ENCODE measurements at regions not wholly inside any gene's neighbourhood (a gene's known extent, or its start where the extent isn't known, plus 50 kb on each side); places are given as distances from the start of the nearest gene placed in this dataset.

DNA sequence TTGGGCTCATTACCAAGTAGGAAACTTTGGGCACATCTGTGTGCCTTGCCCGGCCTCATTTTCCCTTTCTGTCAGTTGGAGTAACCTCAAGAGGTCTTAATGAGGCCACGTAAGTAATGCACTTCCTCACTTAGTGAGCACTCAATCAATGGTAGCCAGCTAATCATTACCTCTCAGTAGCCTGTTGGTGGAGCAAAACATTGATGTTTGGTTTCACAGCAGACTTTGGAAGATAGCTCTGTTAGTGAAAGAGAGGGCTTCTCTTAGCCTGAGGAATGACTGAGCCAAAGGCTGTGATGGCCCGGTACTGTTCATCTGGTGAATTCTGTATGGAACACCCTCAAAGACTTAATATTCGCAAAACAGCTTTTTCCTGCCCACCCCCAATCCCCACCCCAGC is 55.9 kb upstream of the ID4 start:
- TF ChIP-seq MYC (IDR thresholded peaks at IDR 0.05; ENCODE audit: low read depth, low read length) (no peak), POLR2A (IDR thresholded peaks at IDR 0.05; ENCODE audit: low read depth, low read length) (no peak), FOS (IDR thresholded peaks at IDR 0.05; ENCODE audit: borderline replicate concordance, insufficient read depth, low read length) (no peak)
- H2AFZ ChIP-seq (ENCODE audit: low read depth, low read length): no peak overlapping the region
- FAIRE-seq: no peak
- H3K4me3 ChIP-seq (replicated peaks in 1 of 3; ENCODE audit: insufficient read depth in 1 of 3, low read depth in 1 of 3, low read length in 3 of 3): no peak overlapping the region
- no peaks in the 10 kb centered on the region for H3K9me1 ChIP-seq (replicated peaks; ENCODE audit: control insufficient read depth, extremely low read depth, insufficient read depth, low read length)
- intact Hi-C loops (cut with micrococcal nuclease): no loop called here
- dilution Hi-C loops (cut with MboI; ENCODE audit: extremely low pct_ligation_motif_present, low sequenced_read_pairs): no loop called here
- no peaks in the 10 kb centered on the region for H3K9me3 ChIP-seq (replicated peaks; ENCODE audit: control insufficient read depth, insufficient read depth, low read length)
- POLR2A ChIA-PET: no interaction called here
- CTCF ChIA-PET: no interaction called here
- H3K4me2 ChIP-seq (ENCODE audit: insufficient read depth, low read length): no peak overlapping the region
- no peaks in the 10 kb centered on the region for H4K20me1 ChIP-seq (replicated peaks; ENCODE audit: control insufficient read depth, extremely low read depth, insufficient read depth, low read length)
- H3K79me2 ChIP-seq (ENCODE audit: control insufficient read depth, insufficient read depth, low read length): no peaks in the 10 kb centered on the region
- no TSS peak for BruUV-seq (replicated peaks)
- H3K4me1 ChIP-seq (ENCODE audit: control insufficient read depth, extremely low read depth, insufficient read depth, low read length): no peaks in the 10 kb centered on the region
- no peak overlapping the region for H3K9ac ChIP-seq (replicated peaks; ENCODE audit: extremely low read depth, insufficient read depth, low read length)
- no peaks in the 10 kb centered on the region for H3K27me3 ChIP-seq (ENCODE audit: control insufficient read depth in 2 of 2, insufficient read depth in 2 of 2, low read length in 2 of 2)
- no peak overlapping the region for H3K27ac ChIP-seq (ENCODE audit: insufficient read depth, low read depth, low read length)
- DNase-seq (ENCODE audit: low read depth, low spot score): no peak
- H3K36me3 ChIP-seq (ENCODE audit: control insufficient read depth in 2 of 2, extremely low read depth in 1 of 2, insufficient read depth in 2 of 2, low read length in 2 of 2): no peaks in the 10 kb centered on the region

- no peak overlapping the region for H2AFZ ChIP-seq (ENCODE audit: low read depth, low read length)
- BruUV-seq (replicated peaks): no TSS peak
- no peaks in the 10 kb centered on the region for H3K9me1 ChIP-seq (replicated peaks; ENCODE audit: control insufficient read depth, extremely low read depth, insufficient read depth, low read length)
- no peaks in the 10 kb centered on the region for H3K27me3 ChIP-seq (ENCODE audit: control insufficient read depth in 2 of 2, insufficient read depth in 2 of 2, low read length in 2 of 2)
- H3K9ac ChIP-seq (replicated peaks; ENCODE audit: extremely low read depth, insufficient read depth, low read length): no peak overlapping the region
- H4K20me1 ChIP-seq (replicated peaks; ENCODE audit: control insufficient read depth, extremely low read depth, insufficient read depth, low read length): no peaks in the 10 kb centered on the region
- no peaks in the 10 kb centered on the region for H3K79me2 ChIP-seq (ENCODE audit: control insufficient read depth, insufficient read depth, low read length)
- ChIA-PET CTCF (no interaction called here), POLR2A (no interaction called here)
- H3K4me2 ChIP-seq (ENCODE audit: insufficient read depth, low read length): no peak overlapping the region
- no peak for TF ChIP-seq POLR2AphosphoS5 (IDR thresholded peaks at IDR 0.05; ENCODE audit: insufficient read depth, low read depth, low read length)
- no peak for TF ChIP-seq MAX (IDR thresholded peaks at IDR 0.05; ENCODE audit: insufficient read depth, insufficient read length)
- no peak for TF ChIP-seq MYC (IDR thresholded peaks at IDR 0.05; ENCODE audit: low read depth, low read length)
- no peak for TF ChIP-seq FOS (IDR thresholded peaks at IDR 0.05; ENCODE audit: borderline replicate concordance, insufficient read depth, low read length)
- no peak for TF ChIP-seq JUN (IDR thresholded peaks at IDR 0.05; ENCODE audit: borderline replicate concordance, insufficient read depth, insufficient read length, low read depth)
- no peak for TF ChIP-seq CTCF (IDR thresholded peaks at IDR 0.05; ENCODE audit: extremely low read depth in 1 of 2, insufficient read depth in 1 of 2, low read depth in 1 of 2, low read length in 2 of 2)
- no peak for TF ChIP-seq POLR2A (IDR thresholded peaks at IDR 0.05; ENCODE audit: low read depth, low read length)
- TF ChIP-seq GATA2 (IDR thresholded peaks at IDR 0.05; ENCODE audit: insufficient read depth, insufficient read length, low read depth, low read length): no peak
- no peak for TF ChIP-seq EZH2 (IDR thresholded peaks at IDR 0.05; ENCODE audit: borderline replicate concordance, low read depth, low read length, severe bottlenecking)
- dilution Hi-C loops (cut with MboI; ENCODE audit: extremely low pct_ligation_motif_present, low sequenced_read_pairs): no loop called here
- DNase-seq (ENCODE audit: low read depth, low spot score) (no peak), FAIRE-seq (no peak)
- no peak overlapping the region for H3K4me3 ChIP-seq (replicated peaks in 1 of 3; ENCODE audit: insufficient read depth in 1 of 3, low read depth in 1 of 3, low read length in 3 of 3)
- no peaks in the 10 kb centered on the region for H3K9me3 ChIP-seq (replicated peaks; ENCODE audit: control insufficient read depth, insufficient read depth, low read length)
- H3K36me3 ChIP-seq (ENCODE audit: control insufficient read depth in 2 of 2, extremely low read depth in 1 of 2, insufficient read depth in 2 of 2, low read length in 2 of 2): no peaks in the 10 kb centered on the region
- no peaks in the 10 kb centered on the region for H3K4me1 ChIP-seq (ENCODE audit: control insufficient read depth, extremely low read depth, insufficient read depth, low read length)
- intact Hi-C loops (cut with micrococcal nuclease): no loop called here
- no peak overlapping the region for H3K27ac ChIP-seq (ENCODE audit: insufficient read depth, low read depth, low read length)
Observed at GRCh38 chr6:19782588-19782987, 54.6 kb upstream of the ID4 start.

All from endothelial cell of umbilical vein (primary cell).